SK-N-SH (cell line): ENCODE measurements at regions not wholly inside any gene's neighbourhood (a gene's known extent, or its start where the extent isn't known, plus 50 kb on each side); places are given as distances from the start of the nearest gene placed in this dataset.

Experiments
- CTCF ChIA-PET: fragments of 300-600, 350-600 bp; formaldehyde crosslinking; extraction: SDS; loops from one replicate; lab custom pipeline; 2021; lab: Yijun Ruan, JAX
- POLR2A ChIA-PET: fragments of 350-600 bp; sonication (Branson Sonifier 250); formaldehyde crosslinking; extraction: SDS; loops from one replicate; lab custom pipeline; 2020; ENCODE audit warnings: antibody characterized with exemption, inconsistent platforms; lab: Yijun Ruan, JAX
- DNase-seq: peaks from one replicate; pipeline ENCODE4 v3.0.0; 2012
- H2AFZ ChIP-seq: fragments of 200-600 bp; sonication (generic); 2 replicates; pipeline ENCODE4 v1.8.1; 2016; ENCODE audit warnings: antibody characterized with exemption, mild to moderate bottlenecking, low read depth
- H3F3A ChIP-seq: fragments of 200-600 bp; sonication (generic); replicated peaks from 2 replicates; pipeline ENCODE3; 2016; ENCODE audit warnings: antibody characterized with exemption, mild to moderate bottlenecking; ENCODE audit not compliant: insufficient read depth
- H3K27ac ChIP-seq, 2 experiments: fragments of 200-500 bp in 1 of 2; fragments of 200-600 bp in 1 of 2; sonication (Bioruptor generic) in 1 of 2; sonication (generic), shearing (Covaris generic) in 1 of 2; 2 replicates each; pipeline versions ENCODE4 v1.5.1 to v1.6.1; 2014 to 2016; ENCODE audit warnings: low read depth in 2 of 2, inconsistent platforms in 1 of 2, low read length in 1 of 2, mild to moderate bottlenecking in 1 of 2, mixed read lengths in 1 of 2
- H3K27me3 ChIP-seq: fragments of 200-600 bp; sonication (generic), shearing (Covaris generic); 2 replicates; pipeline ENCODE4 v1.6.1; 2016; ENCODE audit warnings: mixed run types; ENCODE audit not compliant: insufficient read depth
- H3K36me3 ChIP-seq, 2 experiments: fragments of 200-500 bp in 1 of 2; fragments of 200-600 bp in 1 of 2; sonication (Bioruptor generic) in 1 of 2; sonication (generic) in 1 of 2; replicated peaks in 1 of 2; 2 replicates each; pipeline versions ENCODE3 to v1.5.1; 2014 to 2016; ENCODE audit warnings: low read length in 1 of 2, mild to moderate bottlenecking in 1 of 2; ENCODE audit not compliant: insufficient read depth in 2 of 2, control insufficient read depth in 1 of 2
- H3K4me1 ChIP-seq, 2 experiments: fragments of 200-500 bp in 1 of 2; fragments of 200-600 bp in 1 of 2; sonication (Bioruptor generic) in 1 of 2; sonication (generic), shearing (Covaris generic) in 1 of 2; 2 replicates each; pipeline versions ENCODE4 v1.5.1 to v1.6.1; 2014 to 2016; ENCODE audit warnings: low read depth in 1 of 2, low read length in 1 of 2, mixed run types in 1 of 2; ENCODE audit not compliant: insufficient read depth in 2 of 2, control insufficient read depth in 1 of 2
- H3K4me2 ChIP-seq: fragments of 200-600 bp; sonication (generic), shearing (Covaris generic); 2 replicates; pipeline ENCODE4 v1.6.1; 2017; ENCODE audit warnings: mixed run types
- H3K4me3 ChIP-seq, 2 experiments: fragments of 200-500 bp in 1 of 2; fragments of 200-600 bp in 1 of 2; sonication (Bioruptor generic) in 1 of 2; sonication (generic), shearing (Covaris generic) in 1 of 2; 2 replicates each; pipeline versions ENCODE4 v1.5.1 to v1.8.1; 2014 to 2016; ENCODE audit warnings: low read depth in 2 of 2, inconsistent platforms in 1 of 2, low read length in 1 of 2, mild to moderate bottlenecking in 1 of 2, mixed read lengths in 1 of 2, moderate library complexity in 1 of 2
- H3K79me2 ChIP-seq: fragments of 200-600 bp; sonication (generic); 2 replicates; pipeline ENCODE4 v1.8.1; 2017; ENCODE audit warnings: mild to moderate bottlenecking; ENCODE audit not compliant: insufficient read depth
- H3K9ac ChIP-seq: fragments of 200-600 bp; sonication (generic); 2 replicates; pipeline ENCODE4 v1.6.1; 2017; ENCODE audit warnings: mixed run types
- H3K9me2 ChIP-seq: fragments of 200-600 bp; sonication (generic); 2 replicates; pipeline ENCODE4 v1.6.1; 2017; ENCODE audit warnings: mixed run types
- H3K9me3 ChIP-seq: fragments of 200-600 bp; sonication (generic); 2 replicates; pipeline ENCODE4 v1.6.1; 2017; ENCODE audit warnings: mixed run types, mild to moderate bottlenecking, moderate library complexity
- H4K20me1 ChIP-seq: fragments of 200-600 bp; sonication (generic); 2 replicates; pipeline ENCODE4 v1.6.1; 2017; ENCODE audit warnings: mild to moderate bottlenecking, mixed run types; ENCODE audit not compliant: insufficient read depth
- EZH2phosphoT487 ChIP-seq: fragments of 200-600 bp; sonication (generic); IDR thresholded peaks from 2 replicates; pipeline ENCODE4 v1.6.1; 2017; ENCODE audit warnings: low read depth, mixed run types, mild to moderate bottlenecking, antibody characterized with exemption, moderate library complexity, borderline replicate concordance
- FOSL2 ChIP-seq: IDR thresholded peaks from 2 replicates; pipeline ENCODE4 v1.4.0; 2012; ENCODE audit warnings: low read depth, mild to moderate bottlenecking, moderate library complexity, borderline replicate concordance
- FOXJ3 ChIP-seq: sonication (generic); formaldehyde crosslinking; IDR thresholded peaks from 2 replicates; pipeline ENCODE4 v1.5.1; 2020; ENCODE audit warnings: mild to moderate bottlenecking, missing genetic modification reagents
- GABPA ChIP-seq: IDR thresholded peaks from 2 replicates; pipeline ENCODE4 v1.4.0; 2012; ENCODE audit warnings: low read depth, mild to moderate bottlenecking
- GATA2 ChIP-seq: sonication (generic); formaldehyde crosslinking; IDR thresholded peaks from 2 replicates; pipeline ENCODE4 v1.5.0; 2020; ENCODE audit warnings: mild to moderate bottlenecking, missing genetic modification reagents
- IRF3 ChIP-seq: fragments of 150-350 bp; IDR thresholded peaks from 2 replicates; pipeline ENCODE4 v1.6.1; 2016; ENCODE audit warnings: mild to moderate bottlenecking, low read depth, low read length
- JUND ChIP-seq: IDR thresholded peaks from 2 replicates; pipeline ENCODE4 v1.4.0; 2012
- MEF2A ChIP-seq: IDR thresholded peaks from 2 replicates; pipeline ENCODE4 v1.4.0; 2012; ENCODE audit warnings: low read depth, borderline replicate concordance
- NFIC ChIP-seq: IDR thresholded peaks from 2 replicates; pipeline ENCODE4 v1.4.0; 2012; ENCODE audit warnings: borderline replicate concordance
- NRF1 ChIP-seq: IDR thresholded peaks from 2 replicates; pipeline ENCODE4 v1.6.1; 2012; ENCODE audit warnings: low read depth, mild to moderate bottlenecking, low read length
- RAD21 ChIP-seq: IDR thresholded peaks from 2 replicates; pipeline ENCODE4 v1.6.1; 2012; ENCODE audit warnings: mild to moderate bottlenecking, low read length
- REST ChIP-seq: IDR thresholded peaks from 2 replicates; pipeline ENCODE4 v1.6.1; 2012; ENCODE audit warnings: mild to moderate bottlenecking, low read depth, low read length, moderate library complexity
- RXRA ChIP-seq: IDR thresholded peaks from 2 replicates; pipeline ENCODE4 v1.4.0; 2012; ENCODE audit warnings: low read depth, mild to moderate bottlenecking, borderline replicate concordance
- SMC3 ChIP-seq: IDR thresholded peaks from 2 replicates; pipeline ENCODE4 v1.6.1; 2012; ENCODE audit warnings: low read depth, low read length, improper control_type of control experiment
- TAF1 ChIP-seq: IDR thresholded peaks from 2 replicates; pipeline ENCODE4 v1.6.1; 2012; ENCODE audit warnings: low read depth, mild to moderate bottlenecking, low read length, moderate library complexity, borderline replicate concordance
- TEAD4 ChIP-seq: IDR thresholded peaks from 2 replicates; pipeline ENCODE4 v1.4.0; 2012; ENCODE audit warnings: mild to moderate bottlenecking, borderline replicate concordance; ENCODE audit not compliant: insufficient read depth
- USF2 ChIP-seq: fragments of 150-350 bp; IDR thresholded peaks from 2 replicates; pipeline ENCODE4 v1.6.1; 2017; ENCODE audit warnings: antibody characterized with exemption, low read length, low read depth, borderline replicate concordance
- YY1 ChIP-seq: IDR thresholded peaks from 2 replicates; pipeline ENCODE4 v1.4.0; 2012; ENCODE audit warnings: low read depth, mild to moderate bottlenecking
- ZBTB33 ChIP-seq: IDR thresholded peaks from 2 replicates; pipeline ENCODE4 v1.4.0; 2012; ENCODE audit warnings: low read depth, borderline replicate concordance
- WGBS: methylation state at CpG from one replicate; pipeline ENCODE4 v1.1.6; 2017; ENCODE audit warnings: low lambda C conversion rate; 5-methylcytosine and 5-hydroxymethylcytosine counted together

- no peak for DNase-seq
- H3K9me2 ChIP-seq = no peaks in the 10 kb centered on the region
- H3K36me3 ChIP-seq = no peaks in the 10 kb centered on the region
- H3K4me1 ChIP-seq = no peaks in the 10 kb centered on the region
- H3K27ac ChIP-seq = no peak overlapping the region
- WGBS = 55% methylated on average over 16 of the region's 17 CpGs
- no peaks in the 10 kb centered on the region for H3F3A ChIP-seq
- TF ChIP-seq TEAD4 (no peak), SMC3 (no peak), JUND (no peak), TAF1 (no peak), NRF1 (no peak), FOSL2 (no peak), USF2 (no peak), ZBTB33 (no peak), IRF3 (no peak), NFIC (no peak), GATA2 (CRISPR knock-in tag) (no peak), GABPA (no peak), MEF2A (no peak), RAD21 (no peak), YY1 (no peak), REST (no peak), EZH2phosphoT487 (no peak), RXRA (no peak), FOXJ3 (CRISPR knock-in tag) (no peak)
- POLR2A ChIA-PET = no interaction called here
- CTCF ChIA-PET = no interaction called here
- H3K9ac ChIP-seq = no peak overlapping the region
- no peaks in the 10 kb centered on the region for H3K9me3 ChIP-seq
- no peak overlapping the region for H2AFZ ChIP-seq
- H4K20me1 ChIP-seq = no peaks in the 10 kb centered on the region
- H3K4me3 ChIP-seq = no peak overlapping the region
- H3K79me2 ChIP-seq = no peaks in the 10 kb centered on the region
- H3K27me3 ChIP-seq = no peaks in the 10 kb centered on the region
- H3K4me2 ChIP-seq = no peak overlapping the region
Observed at GRCh38 chr14:62084020-62084419, 321.8 kb downstream of the SNAPC1 start.
